ENCODE measurements at regions not wholly inside any gene's neighbourhood (a gene's known extent, or its start where the extent isn't known, plus 50 kb on each side); places are given as distances from the start of the nearest gene placed in this dataset.

- H3K9me2 ChIP-seq (ENCODE audit: insufficient read depth) = no peaks in the 10 kb centered on the region
- intact Hi-C loops (cut with micrococcal nuclease) = no loop called here
- no peak for DNase-seq (ENCODE audit: low read depth, low spot score)
- no peak for ATAC-seq
- H3K9me3 ChIP-seq (ENCODE audit: control insufficient read depth in 1 of 2, insufficient read depth in 1 of 2, low read depth in 1 of 2, low read length in 2 of 2) = peaks cover 8% of the 10 kb centered on the region in 2 experiments; a peak in 2 of 4 replicates
- H3K36me3 ChIP-seq (ENCODE audit: control insufficient read depth in 1 of 2, insufficient read depth in 2 of 2, low read length in 2 of 2) = no peaks in the 10 kb centered on the region
- no TSS peak for BruUV-seq (replicated peaks)
- H3K4me3 ChIP-seq (replicated peaks in 1 of 2; ENCODE audit: low read depth in 1 of 2, low read length in 2 of 2) = no peak overlapping the region
- H3K27me3 ChIP-seq (ENCODE audit: insufficient read depth, low read length) = no peaks in the 10 kb centered on the region
- CTCF ChIA-PET = no interaction called here
- H3K79me2 ChIP-seq (ENCODE audit: insufficient read depth, low read length) = no peaks in the 10 kb centered on the region
- no peaks in the 10 kb centered on the region for H3K4me1 ChIP-seq (ENCODE audit: control insufficient read depth in 1 of 2, insufficient read depth in 2 of 2, low read length in 2 of 2)
- no peak overlapping the region for H3K4me2 ChIP-seq (ENCODE audit: low read length)
- no peak overlapping the region for H3K27ac ChIP-seq (ENCODE audit: low read depth, low read length)
- no peak overlapping the region for H3K9ac ChIP-seq (ENCODE audit: low read length)
- no peak for TF ChIP-seq ATF3 (IDR thresholded peaks at IDR 0.05)
- no peak for TF ChIP-seq EGR1 (IDR thresholded peaks at IDR 0.05; ENCODE audit: low read depth)
- no peak for TF ChIP-seq SP1 (IDR thresholded peaks at IDR 0.05; ENCODE audit: low read depth)
- no peak for TF ChIP-seq ZNF274 (IDR thresholded peaks at IDR 0.05; ENCODE audit: low read depth, low read length)
- TF ChIP-seq POLR2A (IDR thresholded peaks at IDR 0.05; ENCODE audit: borderline replicate concordance, extremely low read depth, insufficient read depth, insufficient read length) = no peak
- TF ChIP-seq REST (IDR thresholded peaks at IDR 0.05; ENCODE audit: low read depth) = no peak
- no peak for TF ChIP-seq CEBPB (IDR thresholded peaks at IDR 0.05; ENCODE audit: low read depth)
- TF ChIP-seq JUND (IDR thresholded peaks at IDR 0.05) = no peak
- TF ChIP-seq MAX (IDR thresholded peaks at IDR 0.05) = no peak
- TF ChIP-seq EZH2 (IDR thresholded peaks at IDR 0.05) = no peak
- no peak for TF ChIP-seq CBX3 (IDR thresholded peaks at IDR 0.05; ENCODE audit: low read depth)
- no peak for TF ChIP-seq YY1 (IDR thresholded peaks at IDR 0.05; ENCODE audit: extremely low read depth, insufficient replicate concordance, low read depth, low read length)
- RAD21 ChIA-PET (ENCODE audit: low non-redundant PET in 1 of 2, low total read pairs in 2 of 2, uncharacterized antibody in 2 of 2, unreplicated experiment in 2 of 2) = no interaction called here
- no peaks in the 10 kb centered on the region for H4K20me1 ChIP-seq (ENCODE audit: insufficient read depth)
- POLR2A ChIA-PET = no interaction called here
- H2AFZ ChIP-seq (ENCODE audit: low read depth, low read length, poor library complexity, severe bottlenecking) = no peak overlapping the region
These were observed 391.9 kb upstream of the CHD6 start for GRCh38 chr20:42010090-42010489.
